Renal cortical epithelial cell (primary cell): ENCODE measurements at regions not wholly inside any gene's neighbourhood (a gene's known extent, or its start where the extent isn't known, plus 50 kb on each side); places are given as distances from the start of the nearest gene placed in this dataset.

Experiments used
- DNase-seq: peaks from one replicate; pipeline ENCODE4 v3.0.0-alpha.2; 2011; ENCODE audit warnings: low read depth

GRCh38 chr16:59238246-59238645 lies 504.1 kb upstream of the GOT2 start:
- no peak for DNase-seq

DNA sequence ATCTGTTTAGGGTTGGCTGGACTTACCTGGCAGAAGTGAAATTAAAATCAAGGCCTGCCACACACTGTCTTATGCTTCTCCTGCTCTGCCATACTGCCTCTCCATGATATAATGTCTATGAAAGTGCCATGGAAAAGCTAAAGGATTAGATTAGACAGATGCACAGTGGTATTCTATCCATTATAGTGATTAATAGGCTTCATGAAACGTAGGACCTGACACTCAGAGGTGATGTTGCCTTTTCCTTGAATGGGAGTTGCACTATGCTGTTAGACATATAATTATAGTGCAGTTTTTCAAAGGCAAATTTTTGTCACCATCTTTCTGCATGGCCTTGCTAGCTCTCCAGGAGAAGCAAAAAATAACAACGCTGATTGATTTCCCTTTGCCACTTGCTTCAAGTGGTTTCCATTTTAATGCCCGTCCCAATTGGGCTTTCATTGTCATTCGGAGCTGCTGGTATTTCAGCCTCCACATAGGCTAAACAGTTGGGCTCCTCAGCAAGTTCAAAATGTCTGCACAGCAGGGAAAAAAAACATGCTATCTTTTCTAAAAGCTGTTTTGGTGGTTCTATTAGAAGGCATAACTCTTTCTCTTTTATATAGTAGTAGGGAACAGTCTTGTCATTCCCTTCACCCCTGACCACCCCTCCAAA lies 502.8 kb upstream of the GOT2 start:
- DNase-seq: no peak

GRCh38 chr16:59224401-59224800 lies 490.3 kb upstream of the GOT2 start:
- no peak for DNase-seq

DNA sequence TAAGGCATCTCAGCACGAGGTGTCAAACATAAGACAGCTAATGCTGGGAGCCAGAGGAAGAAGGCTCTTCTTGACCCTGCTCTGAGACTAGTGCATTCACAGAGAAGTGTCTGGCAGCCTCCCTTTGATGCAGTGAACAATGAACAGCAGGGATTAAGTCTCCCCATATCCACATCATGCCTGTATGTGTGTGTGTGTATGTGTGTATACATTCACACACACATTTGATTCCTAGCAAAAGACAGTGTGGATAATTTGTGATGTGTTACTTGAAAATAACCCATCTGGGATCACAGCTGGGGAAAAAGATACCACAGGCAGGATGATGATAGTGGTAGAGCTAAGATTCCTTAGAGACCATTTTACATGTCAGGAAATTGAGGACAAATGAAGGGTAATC lies 485.9 kb upstream of the GOT2 start:
- no peak for DNase-seq

DNA sequence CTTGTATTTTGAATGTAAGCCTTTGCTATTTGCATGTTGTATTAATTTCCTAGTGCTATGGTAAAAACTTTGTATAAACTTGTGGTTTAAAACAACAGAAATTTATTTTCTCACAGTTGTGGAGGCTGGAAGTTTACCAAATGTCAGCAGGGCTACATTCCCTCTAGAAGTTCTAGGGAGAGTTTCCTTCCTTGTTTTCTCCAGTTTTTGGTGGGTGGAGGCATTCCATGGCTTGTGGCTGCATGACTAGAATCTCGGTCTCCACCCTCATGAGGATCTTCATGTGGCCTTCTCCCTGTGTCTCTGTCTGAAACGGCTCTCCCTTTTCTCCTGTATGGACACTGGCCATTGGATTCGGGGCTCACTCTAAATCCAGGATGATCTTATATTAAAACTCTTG lies 482.2 kb upstream of the GOT2 start:
- DNase-seq: no peak

DNA sequence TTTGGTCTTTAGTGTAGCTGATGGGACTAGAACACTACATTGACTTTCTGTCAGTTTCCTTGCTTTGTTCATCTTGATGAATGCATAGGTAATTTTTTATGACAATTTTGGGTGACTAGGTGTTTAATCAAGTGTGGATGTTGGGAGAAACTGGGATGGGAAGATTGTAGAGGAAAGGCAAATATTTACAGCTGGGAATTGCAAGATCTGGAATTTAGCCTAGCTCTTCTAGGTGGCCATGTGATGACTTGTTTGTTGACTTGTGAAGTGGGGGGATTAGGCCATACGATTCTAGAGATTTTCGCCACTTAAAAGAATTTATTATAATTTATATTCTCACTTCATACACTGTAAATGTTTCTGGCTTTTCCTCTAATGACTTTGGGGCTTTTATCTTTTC lies 480.3 kb upstream of the GOT2 start:
- DNase-seq: no peak

- no peak for DNase-seq
Measured at GRCh38 chr16:59213952-59214351, 479.8 kb upstream of the GOT2 start.

DNA sequence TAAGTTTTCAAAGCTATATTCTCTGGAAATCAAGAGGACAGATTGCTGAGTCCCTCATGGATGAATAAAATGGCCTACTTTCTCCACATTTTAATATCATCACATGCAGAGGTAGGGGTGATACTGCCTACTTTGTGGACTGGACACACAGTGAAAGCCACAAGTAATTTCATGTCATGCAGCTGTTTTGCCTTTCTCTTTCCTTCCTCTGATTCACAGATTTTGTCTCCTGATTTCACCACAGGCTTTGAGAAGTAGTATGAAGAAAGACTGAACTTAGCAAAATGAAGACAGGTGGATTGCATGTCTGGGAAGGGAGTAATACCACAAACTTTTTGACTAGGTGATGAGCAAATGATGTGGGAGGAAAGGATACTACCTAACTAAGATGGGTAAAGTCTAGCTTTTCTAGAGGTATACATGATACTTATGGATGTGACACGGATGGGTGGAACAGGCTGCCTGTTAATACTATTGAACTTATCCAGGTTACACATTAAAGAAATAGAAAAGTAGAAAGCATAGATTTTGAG lies 478.4 kb upstream of the GOT2 start:
- no peak for DNase-seq

GRCh38 chr16:59210955-59211541 lies 476.9 kb upstream of the GOT2 start:
- peak; percentile 80 for DNase-seq

DNA sequence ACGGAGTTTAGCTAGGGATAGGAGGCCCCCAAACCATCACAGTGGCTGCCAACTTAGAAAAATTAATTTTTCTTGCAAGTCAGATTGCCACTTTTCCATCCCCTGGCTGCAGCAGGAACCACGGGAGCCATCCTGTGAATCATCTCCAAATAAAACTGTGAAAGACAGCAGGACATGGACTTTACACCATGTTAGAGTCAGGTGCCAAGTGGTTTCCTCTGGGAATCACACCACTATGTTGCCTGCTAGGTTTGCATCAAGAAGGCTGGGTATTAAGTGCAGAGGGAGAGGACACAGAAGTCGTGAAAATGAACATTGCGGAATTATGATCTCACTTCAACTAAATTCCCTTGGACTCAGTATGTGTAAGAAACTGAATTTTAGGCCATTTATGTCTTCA lies 471.3 kb upstream of the GOT2 start:
- DNase-seq: no peak

GRCh38 chr16:59204589-59204988 lies 470.5 kb upstream of the GOT2 start:
- no peak for DNase-seq

DNA sequence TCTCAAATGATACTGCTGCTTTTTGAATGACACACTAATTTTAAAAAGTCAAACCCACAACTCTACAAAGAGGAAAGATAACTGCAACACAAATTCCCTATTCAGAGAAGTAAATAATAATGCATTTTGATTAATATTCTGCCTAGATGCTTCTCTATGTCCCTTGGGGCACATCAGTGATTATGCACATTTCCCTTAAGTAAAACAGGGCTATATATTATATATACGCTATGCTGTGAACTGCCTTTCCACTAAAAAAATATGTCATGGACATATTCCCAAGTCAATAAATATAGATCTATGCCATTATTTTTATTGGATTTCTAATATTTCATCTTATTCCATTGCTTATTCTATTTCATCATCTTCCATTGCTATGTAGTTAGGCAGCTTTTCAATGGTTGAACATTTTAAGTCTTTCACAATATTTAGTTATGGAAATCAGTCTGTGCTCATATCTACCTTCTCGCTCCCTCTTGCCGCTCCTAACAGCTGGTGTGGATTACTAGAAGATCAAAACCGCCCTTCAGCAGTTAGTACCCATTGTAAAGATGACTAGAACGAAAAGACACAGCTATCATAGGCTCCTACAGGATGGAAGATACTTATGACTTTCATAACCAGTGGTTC lies 468.2 kb upstream of the GOT2 start:
- DNase-seq: no peak

DNA sequence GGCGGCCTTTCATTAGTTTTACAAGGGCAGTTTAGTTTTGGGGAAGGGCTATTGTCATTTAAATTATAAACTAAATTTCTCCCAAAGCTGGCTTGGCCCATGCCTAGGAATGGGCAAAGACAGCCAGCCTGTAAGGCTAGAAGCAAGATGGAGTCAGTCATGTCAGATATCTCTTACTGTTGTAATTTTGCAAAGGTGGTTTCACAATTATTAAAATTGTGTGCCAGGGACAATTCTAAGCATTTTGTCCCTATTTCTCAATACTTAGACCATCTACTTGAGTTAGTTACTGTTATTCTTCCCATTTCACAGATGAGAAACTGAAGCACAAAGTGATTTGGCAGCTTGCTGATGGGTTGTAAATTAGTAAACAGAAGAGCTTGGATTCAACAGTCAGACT lies 467.7 kb upstream of the GOT2 start:
- DNase-seq: no peak

DNA sequence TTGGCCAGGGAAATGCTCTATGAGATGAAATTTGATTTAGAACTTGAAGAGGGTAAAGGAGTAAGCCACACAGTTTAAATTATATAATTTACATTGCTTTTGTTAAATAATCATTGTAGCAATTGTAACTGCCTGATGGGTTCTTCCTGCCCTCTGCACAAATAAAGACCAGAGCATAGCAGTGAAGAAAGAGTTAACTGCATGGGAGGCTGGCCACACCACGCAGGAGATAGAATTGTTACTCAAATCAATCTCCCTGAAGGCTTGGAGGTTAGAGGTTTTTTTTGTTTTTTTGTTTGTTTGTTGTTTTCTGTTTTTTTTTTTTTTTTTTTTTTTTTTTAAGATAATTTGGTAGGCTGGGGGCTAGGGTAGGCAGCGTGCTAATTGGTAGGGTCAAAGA lies 467.0 kb upstream of the GOT2 start:
- DNase-seq: no peak

DNA sequence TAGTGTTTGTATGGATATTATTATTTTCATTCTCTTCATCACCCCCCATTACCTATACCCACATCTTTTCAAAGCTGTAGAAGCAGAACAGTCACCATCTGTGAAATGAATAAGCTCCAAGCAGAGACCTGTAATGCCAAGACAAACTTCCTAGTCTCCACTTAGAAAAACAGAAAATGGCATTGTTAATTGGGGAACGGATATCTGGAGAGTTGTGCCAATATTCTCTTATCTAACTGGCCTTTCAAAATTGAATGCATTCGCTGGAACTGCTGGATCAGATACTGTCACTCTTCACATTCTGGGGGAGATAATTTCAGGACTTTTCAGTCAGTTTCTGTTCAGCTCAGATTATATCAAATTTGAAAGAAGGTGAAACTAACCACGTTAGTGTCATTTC lies 464.4 kb upstream of the GOT2 start:
- no peak for DNase-seq

GRCh38 chr16:59195242-59195641 lies 461.1 kb upstream of the GOT2 start:
- no peak for DNase-seq

GRCh38 chr16:59193637-59194036 lies 459.5 kb upstream of the GOT2 start:
- no peak for DNase-seq

- no peak for DNase-seq
Measured at GRCh38 chr16:59192551-59193199, 458.6 kb upstream of the GOT2 start.

GRCh38 chr16:59190731-59191130 lies 456.6 kb upstream of the GOT2 start:
- no peak for DNase-seq

GRCh38 chr16:59188029-59188428 lies 453.9 kb upstream of the GOT2 start:
- DNase-seq: no peak

DNA sequence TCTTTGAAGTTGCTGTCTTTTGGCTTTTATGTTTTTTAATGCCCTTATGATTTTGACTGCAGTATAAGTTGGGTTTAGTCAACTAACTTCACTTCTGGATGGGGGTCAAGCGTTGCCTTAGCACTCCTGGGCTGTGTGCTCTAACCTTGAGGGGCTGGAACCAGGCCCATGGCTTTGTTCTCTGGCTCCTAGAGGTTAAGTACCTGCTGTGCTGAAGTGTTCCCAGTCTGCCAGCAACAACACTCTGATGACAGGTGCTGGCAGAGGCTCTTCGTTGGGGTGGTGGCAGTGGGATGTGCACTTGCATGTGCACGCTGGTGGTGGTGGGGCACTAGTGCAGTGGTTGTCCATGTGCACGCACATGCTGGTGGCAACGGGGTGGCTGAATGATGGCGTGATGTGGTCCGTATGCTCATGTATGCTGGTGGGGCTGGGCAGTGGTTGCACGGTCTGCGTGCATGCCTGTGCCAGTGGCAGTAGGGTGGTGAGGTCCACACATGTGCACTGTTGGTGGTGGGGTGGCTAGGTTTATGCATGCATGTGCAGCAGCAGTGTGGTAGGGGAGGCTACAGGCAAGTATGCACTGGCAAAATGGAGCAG lies 447.8 kb upstream of the GOT2 start:
- DNase-seq: no peak

DNA sequence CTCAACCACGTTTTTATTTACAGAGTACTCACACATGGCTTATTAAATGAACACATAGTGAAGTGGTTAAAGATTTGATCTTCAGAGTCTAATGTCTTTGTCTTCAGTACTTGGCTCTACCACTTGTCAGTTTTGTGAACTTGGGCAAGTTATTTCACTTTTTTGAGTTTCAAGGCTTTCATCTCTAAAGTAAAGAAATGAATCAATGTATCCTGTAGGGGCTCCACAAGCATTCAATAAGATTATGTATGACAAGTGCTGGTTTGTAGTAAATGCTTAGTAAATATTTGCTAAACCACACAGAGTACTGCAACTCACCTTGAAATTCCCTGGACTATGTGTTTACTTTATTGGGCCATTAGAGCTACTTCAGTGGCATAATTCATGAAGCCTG lies 446.0 kb upstream of the GOT2 start:
- DNase-seq: no peak
